GM12864 (cell line): ENCODE measurements at regions not wholly inside any gene's neighbourhood (a gene's known extent, or its start where the extent isn't known, plus 50 kb on each side); places are given as distances from the start of the nearest gene placed in this dataset.
"Not testable (repeated sequence)": the region's sequence is repeated elsewhere in the genome, so short reads cannot be mapped to it uniquely, and the experiment has no call there.

ENCODE experiments used
- DNase-seq: peaks from one replicate; pipeline ENCODE4 v3.0.0-alpha.2; 2011; ENCODE audit warnings: low read depth
- H3K4me3 ChIP-seq: 2 replicates; pipeline ENCODE4 v1.5.1; 2011; ENCODE audit warnings: mild to moderate bottlenecking, low read depth, low read length, control low read depth
- TF ChIP-seq, protein P1 (sequence below): IDR thresholded peaks from 2 replicates; pipeline ENCODE4 v1.5.1; 2011; ENCODE audit warnings: low read depth, mild to moderate bottlenecking, moderate library complexity, low read length, control low read depth, inconsistent platforms; ENCODE audit errors: missing control alignments

DNA sequence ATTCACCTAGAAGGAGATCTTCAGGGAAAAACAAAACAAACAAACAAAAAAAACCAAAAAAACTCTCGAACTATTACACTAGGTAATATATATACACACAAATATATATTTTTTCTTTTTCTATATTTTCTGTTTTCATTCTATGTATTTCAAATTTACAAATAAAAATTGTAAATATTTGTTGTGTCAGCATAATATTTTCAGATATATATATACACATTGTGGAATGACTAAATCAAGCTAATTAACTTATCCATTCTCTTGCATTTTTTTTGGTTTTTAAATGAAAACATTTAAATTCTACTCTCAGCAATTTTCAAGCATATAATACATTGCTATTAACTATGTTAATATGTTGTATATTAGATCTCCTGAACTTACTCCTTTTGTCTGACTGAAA, 762.0 kb upstream of the PCDH10 start:
- DNase-seq, result no peak
- TF ChIP-seq, protein P1, sequence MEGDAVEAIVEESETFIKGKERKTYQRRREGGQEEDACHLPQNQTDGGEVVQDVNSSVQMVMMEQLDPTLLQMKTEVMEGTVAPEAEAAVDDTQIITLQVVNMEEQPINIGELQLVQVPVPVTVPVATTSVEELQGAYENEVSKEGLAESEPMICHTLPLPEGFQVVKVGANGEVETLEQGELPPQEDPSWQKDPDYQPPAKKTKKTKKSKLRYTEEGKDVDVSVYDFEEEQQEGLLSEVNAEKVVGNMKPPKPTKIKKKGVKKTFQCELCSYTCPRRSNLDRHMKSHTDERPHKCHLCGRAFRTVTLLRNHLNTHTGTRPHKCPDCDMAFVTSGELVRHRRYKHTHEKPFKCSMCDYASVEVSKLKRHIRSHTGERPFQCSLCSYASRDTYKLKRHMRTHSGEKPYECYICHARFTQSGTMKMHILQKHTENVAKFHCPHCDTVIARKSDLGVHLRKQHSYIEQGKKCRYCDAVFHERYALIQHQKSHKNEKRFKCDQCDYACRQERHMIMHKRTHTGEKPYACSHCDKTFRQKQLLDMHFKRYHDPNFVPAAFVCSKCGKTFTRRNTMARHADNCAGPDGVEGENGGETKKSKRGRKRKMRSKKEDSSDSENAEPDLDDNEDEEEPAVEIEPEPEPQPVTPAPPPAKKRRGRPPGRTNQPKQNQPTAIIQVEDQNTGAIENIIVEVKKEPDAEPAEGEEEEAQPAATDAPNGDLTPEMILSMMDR, result no peak
- H3K4me3 ChIP-seq, result no peak overlapping the region

DNA sequence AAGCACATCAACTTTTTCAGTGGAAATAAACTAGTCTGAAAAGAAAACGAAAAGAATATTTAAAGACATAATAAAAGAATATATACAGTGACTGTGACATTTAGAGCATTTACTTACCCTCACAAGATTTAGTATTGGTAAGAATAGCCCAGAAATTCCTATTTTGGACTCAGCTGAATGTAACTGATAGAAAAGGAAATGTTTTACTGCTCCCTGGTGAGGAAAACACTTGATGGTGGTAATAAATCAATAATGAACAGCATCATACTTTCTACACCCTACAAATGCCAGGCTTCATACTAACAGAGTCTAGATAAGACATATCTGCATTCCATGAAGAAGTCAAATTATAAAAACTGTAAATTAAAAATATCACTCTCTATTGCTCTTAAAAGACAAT, 753.5 kb upstream of the PCDH10 start:
- TF ChIP-seq, protein P1, result no peak
- no peak for DNase-seq
- H3K4me3 ChIP-seq, result no peak overlapping the region

DNA sequence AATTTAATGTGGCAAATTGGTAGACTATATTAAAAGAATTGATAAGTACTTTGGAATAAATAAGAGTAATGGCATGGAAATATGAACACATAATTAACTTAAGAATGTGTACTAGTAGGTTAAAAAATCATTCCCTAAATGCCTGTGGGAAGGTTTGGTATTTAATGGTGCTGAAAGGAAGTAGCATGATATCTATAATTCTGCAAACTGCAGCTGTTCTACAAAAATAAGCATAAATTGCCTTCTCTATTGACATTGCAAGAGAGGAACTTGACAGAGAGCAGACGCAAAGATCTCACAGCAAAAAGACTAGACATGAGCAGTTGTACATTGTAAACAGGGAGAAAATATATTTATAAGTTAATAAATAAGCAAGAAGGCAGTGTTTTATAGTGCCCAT, 752.5 kb upstream of the PCDH10 start:
- TF ChIP-seq, protein P1, result no peak
- no peak for DNase-seq
- H3K4me3 ChIP-seq, result no peak overlapping the region

DNA sequence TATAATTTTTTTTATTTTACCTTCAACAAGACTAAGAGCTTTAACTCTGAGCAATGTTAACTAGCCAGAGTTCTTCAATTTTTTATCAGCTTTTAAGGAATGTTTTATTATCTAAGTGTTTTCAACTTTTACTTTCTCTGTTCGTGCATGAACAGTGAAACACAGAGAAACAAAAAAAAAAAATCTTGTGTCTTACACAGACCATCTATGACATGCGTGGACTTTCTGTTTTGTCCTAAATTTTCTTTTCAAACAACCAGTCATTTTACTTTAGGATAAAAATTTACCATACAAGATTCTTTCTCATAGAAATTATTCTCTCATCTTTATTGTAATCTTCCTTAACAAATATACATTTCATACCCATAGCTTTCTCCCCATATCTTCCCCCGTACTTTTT, 731.9 kb upstream of the PCDH10 start:
- TF ChIP-seq, protein P1, result no peak
- no peak overlapping the region for H3K4me3 ChIP-seq
- DNase-seq, result no peak

DNA sequence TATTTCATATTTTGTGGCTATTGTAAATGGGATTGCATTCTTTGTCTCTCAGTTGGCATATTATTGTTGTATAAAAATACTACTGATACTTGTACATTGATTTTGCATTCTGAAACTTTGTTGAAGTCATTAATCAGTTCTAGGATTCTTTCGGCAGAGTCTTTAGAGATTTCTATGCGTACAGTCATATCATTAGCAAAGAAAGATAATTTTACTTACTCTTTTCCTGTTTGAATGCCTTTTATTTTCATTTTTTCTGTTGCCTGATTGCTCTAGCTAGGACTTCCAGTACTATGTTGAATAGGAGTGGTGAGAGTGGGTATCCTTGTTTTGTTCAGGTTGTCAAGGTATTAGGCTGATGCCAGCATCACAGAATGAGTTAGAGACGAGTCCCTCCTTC, 722.0 kb upstream of the PCDH10 start:
- TF ChIP-seq, protein P1, result no peak
- no peak for DNase-seq
- H3K4me3 ChIP-seq, result no peak overlapping the region

DNA sequence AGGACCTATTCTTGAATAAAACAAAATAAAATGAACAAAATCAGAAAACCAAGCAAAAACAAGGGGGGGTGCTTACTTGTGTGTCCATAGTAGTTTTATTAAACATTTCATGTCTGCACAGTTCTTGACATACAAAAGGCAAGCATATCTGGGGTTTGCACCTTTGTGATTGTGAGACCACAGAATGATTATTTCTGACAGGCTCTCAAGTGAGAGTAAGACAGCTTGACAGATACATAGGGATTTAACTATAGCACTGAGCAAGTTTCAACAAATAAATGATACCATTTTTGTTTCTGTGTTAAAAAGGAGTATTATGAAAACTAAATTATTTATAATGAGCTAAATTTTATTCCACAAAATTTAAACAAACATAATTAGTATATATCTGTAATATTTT, 712.0 kb upstream of the PCDH10 start:
- no peak overlapping the region for H3K4me3 ChIP-seq
- TF ChIP-seq, protein P1, result no peak
- DNase-seq, result no peak

DNA sequence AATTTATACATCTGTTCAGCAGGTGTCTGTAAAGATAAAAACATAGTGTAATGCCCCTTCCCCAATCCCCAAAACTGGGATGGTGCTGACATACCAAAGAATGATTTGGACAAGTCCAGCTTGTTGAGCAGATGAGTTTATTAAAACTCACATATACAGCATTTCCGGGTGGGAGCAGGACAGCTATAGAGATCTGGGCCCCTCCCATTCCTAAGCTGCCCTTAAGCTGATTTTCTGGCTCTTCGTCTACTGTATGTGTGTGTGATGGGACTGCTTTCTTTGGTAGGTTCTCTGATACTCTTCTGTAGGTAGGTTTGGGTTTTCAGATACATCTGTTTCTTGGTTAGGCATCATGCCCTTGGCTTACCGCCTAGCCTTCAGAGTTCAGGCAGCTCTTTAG, 703.7 kb upstream of the PCDH10 start:
- TF ChIP-seq, protein P1, result no peak

DNA sequence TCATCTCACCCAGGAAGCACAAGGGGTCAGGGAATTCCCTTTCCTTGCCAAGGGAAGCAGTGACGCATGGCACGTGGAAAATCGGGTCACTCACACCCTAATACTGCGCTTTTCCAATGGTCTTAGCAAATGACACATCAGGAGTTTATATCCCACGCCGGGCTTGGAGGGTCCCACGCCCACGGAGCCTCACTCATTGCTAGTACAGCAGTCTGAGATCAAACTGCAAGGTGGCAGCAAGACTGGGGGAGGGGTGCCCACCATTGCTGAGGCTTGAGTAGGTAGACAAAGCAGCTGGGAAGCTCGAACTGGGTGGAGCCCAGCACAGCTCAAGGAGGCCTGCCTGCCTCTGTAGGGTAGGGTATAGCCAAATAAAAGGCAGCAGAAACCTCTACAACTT, 691.1 kb upstream of the PCDH10 start:
- not testable (repeated sequence) for DNase-seq, H3K4me3 ChIP-seq

More for the DNA sequence above, 703.7 kb upstream of the PCDH10 start:
- H3K4me3 ChIP-seq, result no peak overlapping the region
- no peak for DNase-seq
